Stimulated activated CD8-positive, alpha-beta memory T cell treated with anti-CD3 and anti-CD28 coated beads, Interleukin-15, amount 100 ng/mL, for 48 hours (primary cell): ENCODE measurements at regions not wholly inside any gene's neighbourhood (a gene's known extent, or its start where the extent isn't known, plus 50 kb on each side); places are given as distances from the start of the nearest gene placed in this dataset.
A peak's percentile ranks its signal among the peaks of the same experiment; 100 is the strongest.
"Not testable (repeated sequence)": the region's sequence is repeated elsewhere in the genome, so short reads cannot be mapped to it uniquely, and the experiment has no call there.

Source experiments
- DNase-seq, 2 donors: peaks; one replicate each; pipeline ENCODE4 v3.0.0-alpha.2; 2020; ENCODE audit warnings: low read depth in 2 of 2

GRCh38 chr2:12618576-12618975 lies 98.2 kb upstream of the TRIB2 start:
- no peak for DNase-seq

- peak in 1 of 2 donors; percentile 6 for DNase-seq
Measured at GRCh38 chr2:12619975-12620374, 96.8 kb upstream of the TRIB2 start.

DNA sequence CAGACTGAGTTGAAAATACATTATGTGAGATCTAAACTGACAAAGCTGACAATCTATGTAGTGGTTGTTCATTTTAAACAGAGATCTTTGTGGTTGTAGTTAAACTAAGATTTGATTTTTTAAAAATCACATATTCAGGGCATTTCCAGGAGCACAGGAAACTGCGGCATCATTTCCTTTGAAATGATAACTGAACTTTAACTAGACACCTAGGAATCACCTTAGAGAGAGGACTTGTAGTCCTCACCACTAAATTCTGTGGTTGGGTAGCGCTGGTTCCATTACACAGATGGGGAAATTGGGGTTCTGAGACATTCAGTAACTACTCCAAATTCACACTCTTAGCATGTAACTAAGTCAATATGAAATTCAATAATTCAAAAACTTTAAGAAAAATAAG lies 96.0 kb upstream of the TRIB2 start:
- DNase-seq, result no peak

DNA sequence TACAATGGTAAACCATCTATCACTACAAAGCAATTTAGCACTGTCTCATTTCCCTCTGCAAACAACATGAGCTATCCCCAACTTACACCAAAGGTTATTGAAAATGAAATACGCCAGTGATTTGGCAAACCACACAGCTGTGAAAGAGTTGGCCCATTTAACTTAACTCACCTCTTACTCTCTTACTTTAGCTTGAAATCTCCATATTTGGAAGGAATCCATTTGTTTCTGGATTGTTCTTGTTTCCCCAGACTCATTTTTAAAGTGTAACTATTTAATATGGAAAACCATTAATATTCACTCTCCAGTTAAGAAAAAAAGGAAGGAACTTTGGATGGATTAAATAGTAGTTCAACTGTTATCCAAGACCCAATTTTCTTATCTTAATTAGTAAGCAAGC lies 93.7 kb upstream of the TRIB2 start:
- DNase-seq, result no peak

GRCh38 chr2:12624384-12624783 lies 92.4 kb upstream of the TRIB2 start:
- no peak for DNase-seq

GRCh38 chr2:12624905-12625598 lies 91.7 kb upstream of the TRIB2 start:
- no peak for DNase-seq

GRCh38 chr2:12628541-12628940 lies 88.2 kb upstream of the TRIB2 start:
- DNase-seq, result not testable (repeated sequence)

DNA sequence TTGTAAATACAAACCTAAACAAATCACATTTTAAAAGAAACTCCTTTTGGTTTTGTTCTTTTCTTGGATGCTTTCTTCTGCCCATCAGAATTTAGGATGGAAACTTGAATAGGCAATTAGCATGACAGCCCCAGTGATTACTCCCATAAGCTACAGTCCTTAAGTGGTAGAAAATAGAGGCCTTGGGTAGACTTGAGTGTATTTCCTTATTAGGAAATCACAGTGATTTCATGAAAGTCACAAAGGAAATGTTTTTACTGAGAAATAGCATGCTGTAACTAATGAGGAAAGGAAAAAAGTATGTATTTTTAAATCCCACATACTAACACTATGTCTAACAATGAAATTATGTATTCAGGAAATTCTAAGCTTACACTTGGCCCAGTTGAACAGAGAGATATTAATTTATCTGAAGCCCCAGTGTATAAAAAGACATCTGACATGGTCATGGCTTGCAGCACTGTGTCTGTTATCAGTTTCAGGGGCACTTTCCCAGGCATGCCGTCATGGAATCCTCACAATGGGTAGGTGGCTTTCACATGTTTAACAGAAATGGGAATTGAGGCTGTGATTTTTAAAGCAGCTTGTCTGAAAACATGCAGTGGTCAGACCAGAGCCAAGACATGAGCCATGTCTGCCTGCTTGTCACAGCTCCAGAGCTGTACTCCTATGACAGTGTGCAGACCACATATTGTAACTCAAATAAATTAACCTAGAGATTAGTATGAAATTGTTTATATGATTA lies 79.7 kb upstream of the TRIB2 start:
- no peak for DNase-seq

GRCh38 chr2:12637754-12638153 lies 79.0 kb upstream of the TRIB2 start:
- DNase-seq, result no peak

DNA sequence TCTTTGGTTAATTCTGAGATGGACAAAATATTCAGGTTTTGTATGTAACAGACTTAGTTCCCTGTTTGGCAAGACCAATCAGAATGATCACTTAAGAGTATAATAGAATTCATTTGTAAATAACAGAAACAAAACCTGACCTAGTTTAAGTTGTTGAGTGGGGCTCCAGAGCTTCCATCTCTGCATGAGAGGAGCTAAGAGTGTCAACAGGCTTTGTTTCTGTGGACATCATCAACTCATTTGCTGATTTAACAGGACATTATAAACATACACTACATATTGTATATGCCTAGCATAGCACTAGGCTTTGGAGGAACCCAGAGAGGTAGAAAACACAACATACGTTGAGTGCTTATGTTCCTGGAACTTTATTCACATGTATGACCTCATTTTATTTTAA lies 75.3 kb upstream of the TRIB2 start:
- DNase-seq, result no peak

- no peak for DNase-seq
Measured at GRCh38 chr2:12642332-12642731, 74.4 kb upstream of the TRIB2 start.

DNA sequence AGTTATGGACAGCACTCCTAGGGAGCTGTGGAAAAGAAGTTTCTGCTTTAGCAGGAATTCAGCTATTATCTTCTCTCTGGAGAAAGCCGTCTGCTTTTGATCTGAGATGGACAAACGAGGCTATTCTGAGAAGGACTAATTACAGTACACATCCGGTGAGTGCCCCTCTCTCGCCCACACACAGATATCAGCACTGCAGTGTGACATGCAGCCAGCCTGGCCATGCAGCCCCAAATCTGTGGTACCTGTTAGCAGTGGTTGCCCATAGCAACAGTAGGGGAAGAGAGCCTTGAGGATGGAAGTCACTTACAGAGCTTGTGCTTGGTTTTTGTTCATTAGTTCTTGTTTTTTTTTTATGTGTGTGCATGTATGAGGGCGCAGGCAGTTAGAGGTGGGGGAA lies 73.9 kb upstream of the TRIB2 start:
- DNase-seq, result no peak

- DNase-seq, result no peak
Measured at GRCh38 chr2:12649602-12650400, 66.9 kb upstream of the TRIB2 start.

- DNase-seq, result no peak
Measured at GRCh38 chr2:12651641-12652040, 65.1 kb upstream of the TRIB2 start.

DNA sequence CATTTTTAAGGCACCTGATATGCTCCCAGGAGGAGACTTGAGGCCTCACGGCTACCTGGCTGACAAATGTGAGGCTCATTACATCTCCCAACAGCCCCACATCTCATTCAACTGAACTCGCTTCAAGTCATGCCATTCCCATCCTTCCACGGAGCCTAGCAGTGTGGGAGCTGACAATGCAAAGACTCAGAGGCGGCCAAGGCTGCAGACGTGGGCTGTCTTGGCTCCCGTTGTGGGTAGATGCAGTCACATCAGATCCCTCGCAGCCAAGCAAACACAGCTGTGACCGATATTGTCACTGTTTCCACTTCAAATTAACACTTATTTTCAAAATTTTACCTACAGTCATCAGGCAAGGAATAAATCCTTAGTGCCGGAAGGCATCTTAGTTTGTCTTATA lies 64.0 kb upstream of the TRIB2 start:
- DNase-seq, result no peak

DNA sequence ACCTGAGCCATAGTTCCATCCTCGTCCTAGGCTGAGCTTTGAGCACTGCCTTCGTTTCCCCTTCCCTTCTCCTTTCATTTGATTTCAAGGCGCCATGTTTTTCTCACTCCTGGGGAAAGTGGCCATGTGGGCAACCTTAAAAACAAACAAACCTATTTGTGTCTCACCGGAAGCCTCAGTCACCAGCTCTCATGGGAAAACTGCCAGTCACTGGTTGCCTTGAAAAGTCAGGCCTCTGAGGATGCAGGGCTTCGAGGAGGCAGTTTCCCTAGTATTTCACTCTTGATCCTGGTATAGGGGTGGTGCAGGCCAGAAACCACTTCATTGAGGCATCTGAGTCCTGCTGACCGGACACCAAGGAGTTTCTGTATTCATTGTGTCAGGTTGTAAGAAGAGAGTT lies 59.2 kb upstream of the TRIB2 start:
- no peak for DNase-seq

- DNase-seq, result no peak
Measured at GRCh38 chr2:12658310-12658945, 58.3 kb upstream of the TRIB2 start.

- no peak for DNase-seq
Measured at GRCh38 chr2:12661489-12661888, 55.2 kb upstream of the TRIB2 start.

DNA sequence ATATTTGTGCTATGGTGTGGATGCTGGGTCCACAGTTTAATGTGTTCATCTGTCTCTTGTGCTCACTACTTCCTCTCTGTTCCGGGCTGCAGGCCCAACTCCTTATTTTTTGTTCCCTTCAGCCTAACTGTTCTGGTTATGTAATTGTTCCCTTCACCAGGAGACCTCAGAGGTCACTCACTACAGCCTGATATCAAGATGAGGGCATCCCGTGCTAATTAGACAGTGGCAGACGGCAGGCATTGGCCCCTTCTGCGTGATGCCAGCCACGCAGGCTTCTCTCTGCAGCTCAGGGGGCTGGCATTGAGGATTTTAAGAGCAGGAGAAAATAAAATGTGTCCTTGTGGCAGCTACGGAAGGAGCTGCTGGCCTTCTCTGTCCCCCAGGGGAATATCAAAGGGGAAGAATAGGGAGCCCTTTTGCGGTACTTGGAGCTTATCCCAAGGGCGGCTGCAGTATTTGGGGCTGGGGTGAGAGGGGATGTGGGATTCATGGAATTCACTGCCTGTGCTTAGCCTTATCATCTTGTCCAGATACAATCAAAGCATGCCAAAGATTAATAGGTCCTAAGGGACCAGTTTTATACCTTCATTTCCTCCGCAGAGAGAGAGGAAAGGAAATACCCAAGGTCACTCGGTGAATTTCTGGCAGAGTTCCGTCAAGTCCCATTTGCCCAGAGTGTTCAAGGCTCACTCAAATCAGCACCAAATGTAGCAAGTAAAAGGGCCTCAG lies 53.3 kb upstream of the TRIB2 start:
- DNase-seq, result no peak

GRCh38 chr2:12665334-12665733 lies 51.4 kb upstream of the TRIB2 start:
- no peak for DNase-seq

GRCh38 chr2:12666445-12666844 lies 50.3 kb upstream of the TRIB2 start:
- no peak for DNase-seq
